Subcutaneous abdominal adipose tissue (tissue), 5 donors: ENCODE measurements at regions not wholly inside any gene's neighbourhood (a gene's known extent, or its start where the extent isn't known, plus 50 kb on each side); places are given as distances from the start of the nearest gene placed in this dataset.

Experiments used
- H3K27ac ChIP-seq: one replicate; pipeline ENCODE4 v1.7.0; 2013; ENCODE audit warnings: low read depth, mild to moderate bottlenecking, inconsistent platforms, low read length, moderate library complexity
- H3K27me3 ChIP-seq, 5 donors: one replicate each; pipeline ENCODE4 v1.7.0; 2013; ENCODE audit warnings: low read length in 5 of 5, inconsistent platforms in 1 of 5; ENCODE audit not compliant: control insufficient read depth in 5 of 5, insufficient read depth in 4 of 5
- H3K36me3 ChIP-seq, 5 donors: one replicate each; pipeline ENCODE4 v1.7.0; 2013; ENCODE audit warnings: low read length in 5 of 5; ENCODE audit not compliant: control insufficient read depth in 5 of 5, insufficient read depth in 5 of 5
- H3K4me1 ChIP-seq, 5 donors: one replicate each; pipeline ENCODE4 v1.7.0; 2013; ENCODE audit warnings: low read length in 5 of 5, mild to moderate bottlenecking in 3 of 5, moderate library complexity in 1 of 5; ENCODE audit not compliant: control insufficient read depth in 5 of 5, insufficient read depth in 5 of 5
- H3K4me3 ChIP-seq, 5 donors: one replicate each; pipeline ENCODE4 v1.7.0; 2013; ENCODE audit warnings: low read length in 5 of 5, low read depth in 1 of 5
- H3K9ac ChIP-seq, 5 donors: one replicate each; pipeline ENCODE4 v1.7.0; 2013; ENCODE audit warnings: low read length in 5 of 5, mild to moderate bottlenecking in 4 of 5, moderate library complexity in 3 of 5
- H3K9me3 ChIP-seq, 5 donors: one replicate each; pipeline ENCODE4 v1.7.0; 2013; ENCODE audit warnings: low read length in 5 of 5; ENCODE audit not compliant: control insufficient read depth in 5 of 5
- donor health status: healthy.
- donor health status: healthy.
- donor health status: healthy.
- donor health status: healthy.
- donor health status: healthy.

DNA sequence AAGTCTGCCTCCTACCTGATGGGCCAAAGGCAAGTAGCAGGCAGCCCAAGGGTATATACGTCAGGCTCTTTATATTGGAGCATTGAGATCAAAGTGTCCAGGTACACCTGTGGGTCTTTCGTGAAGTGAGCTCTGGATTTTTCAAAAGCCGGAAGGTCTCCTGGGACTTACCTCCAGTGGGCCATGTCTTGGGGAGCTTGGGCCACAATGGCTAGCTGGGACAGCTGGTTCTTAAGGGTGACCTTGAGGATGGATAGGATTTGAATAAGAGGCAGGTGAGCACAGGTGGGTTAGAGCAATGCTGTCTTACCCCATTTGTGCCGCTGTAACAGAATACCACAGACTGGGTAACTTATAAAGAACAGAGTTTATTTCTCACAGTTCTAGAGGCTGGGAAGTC is 153.4 kb downstream of the CDC5L start:
- H3K9ac ChIP-seq: no peak overlapping the region
- H3K9me3 ChIP-seq: no peaks in the 10 kb centered on the region
- no peak overlapping the region for H3K27ac ChIP-seq
- no peaks in the 10 kb centered on the region for H3K27me3 ChIP-seq
- H3K4me3 ChIP-seq: no peak overlapping the region
- H3K4me1 ChIP-seq: peaks cover 0 to 15% (median 11%) of the 10 kb centered on the region in 5 donors
- H3K36me3 ChIP-seq: no peaks in the 10 kb centered on the region

DNA sequence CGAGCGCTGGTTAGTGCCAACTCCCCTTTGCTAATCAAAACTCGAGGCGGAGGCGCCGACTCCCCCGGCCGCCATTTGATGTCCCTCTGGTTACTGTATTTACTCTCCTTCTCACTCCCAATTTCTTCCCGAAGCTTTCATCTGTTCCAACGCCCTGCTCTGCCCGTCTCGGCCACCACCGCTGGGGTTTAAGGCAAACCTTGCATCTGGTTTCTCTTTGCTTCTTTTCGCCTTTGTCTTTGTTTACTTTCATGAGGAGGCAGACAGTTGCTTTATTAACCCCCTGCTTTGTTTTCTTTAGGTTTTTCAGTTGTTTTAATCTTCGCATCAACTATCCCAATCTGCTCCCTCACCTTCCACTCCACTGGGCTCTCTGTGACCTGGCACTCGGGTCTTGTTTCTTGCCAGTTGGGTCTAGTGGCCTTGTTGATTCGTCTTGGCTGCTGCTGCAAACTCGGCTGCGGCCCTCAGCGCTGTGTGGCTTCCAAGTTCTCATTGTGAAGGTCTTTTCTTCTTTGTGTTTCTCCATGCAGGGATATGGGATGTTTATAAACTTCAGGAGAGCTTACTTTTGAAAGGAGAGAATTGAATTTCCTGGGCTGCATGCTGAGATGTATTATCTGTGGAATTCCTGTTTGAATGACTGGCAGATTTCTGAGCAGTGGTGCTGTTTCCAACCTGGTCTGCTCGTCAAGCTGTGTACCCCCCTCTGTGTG is 155.1 kb downstream of the CDC5L start:
- no peaks in the 10 kb centered on the region for H3K9me3 ChIP-seq
- H3K4me1 ChIP-seq: peaks cover 0 to 15% (median 11%) of the 10 kb centered on the region in 5 donors
- H3K4me3 ChIP-seq: no peak overlapping the region
- no peaks in the 10 kb centered on the region for H3K27me3 ChIP-seq
- H3K9ac ChIP-seq: no peak overlapping the region
- no peak overlapping the region for H3K27ac ChIP-seq
- no peaks in the 10 kb centered on the region for H3K36me3 ChIP-seq

DNA sequence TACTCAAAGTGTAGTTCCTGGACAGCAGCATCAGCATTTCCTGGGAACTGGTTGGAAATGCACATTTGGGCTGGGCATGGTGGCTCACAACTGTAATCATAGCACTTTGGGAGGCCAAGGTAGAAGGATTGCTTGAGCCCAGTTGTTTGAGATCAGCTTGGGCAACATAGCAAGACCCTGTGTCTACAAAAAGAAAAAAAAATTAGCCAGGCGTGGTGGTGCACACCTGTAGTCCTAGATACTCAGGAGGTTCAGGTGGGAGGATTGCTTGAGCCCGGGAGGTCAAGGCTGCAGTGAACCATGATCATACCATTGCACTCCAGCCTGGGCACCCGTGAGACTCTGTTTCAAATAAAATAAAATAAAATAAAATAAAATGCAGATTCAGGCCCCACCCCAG is 156.2 kb downstream of the CDC5L start:
- Histone ChIP-seq H3K4me3 (no peak overlapping the region), H3K9ac (no peak overlapping the region)

DNA sequence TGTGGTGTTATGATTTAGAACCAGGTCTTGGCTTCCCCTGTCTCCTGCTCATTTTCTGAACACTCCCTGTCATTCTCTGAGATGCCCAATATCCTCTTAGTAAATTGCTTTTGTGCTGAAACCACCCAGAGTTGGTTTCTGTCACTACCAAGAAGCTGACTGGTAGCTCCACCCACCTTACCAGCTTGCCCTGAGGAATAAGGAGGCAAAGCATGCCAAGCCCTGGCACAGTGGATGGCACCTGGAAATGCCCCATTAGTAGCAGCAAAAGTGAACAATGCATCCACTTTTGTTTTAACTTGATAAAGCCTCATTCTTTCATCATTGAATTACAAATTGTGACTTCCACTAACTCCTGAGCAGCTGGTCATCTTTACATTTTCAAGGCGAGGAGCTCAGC is 157.7 kb downstream of the CDC5L start:
- no peak overlapping the region for H3K27ac ChIP-seq
- H3K9me3 ChIP-seq: no peaks in the 10 kb centered on the region
- no peak overlapping the region for H3K9ac ChIP-seq
- no peaks in the 10 kb centered on the region for H3K27me3 ChIP-seq
- H3K4me1 ChIP-seq: peaks cover 0 to 15% (median 11%) of the 10 kb centered on the region in 5 donors
- H3K36me3 ChIP-seq: no peaks in the 10 kb centered on the region
- H3K4me3 ChIP-seq: no peak overlapping the region

More for the DNA sequence above, 156.2 kb downstream of the CDC5L start:
- H3K9me3 ChIP-seq: no peaks in the 10 kb centered on the region
- H3K36me3 ChIP-seq: no peaks in the 10 kb centered on the region
- peaks cover 0 to 15% (median 11%) of the 10 kb centered on the region in 5 donors for H3K4me1 ChIP-seq
- no peak overlapping the region for H3K27ac ChIP-seq
- no peaks in the 10 kb centered on the region for H3K27me3 ChIP-seq

DNA sequence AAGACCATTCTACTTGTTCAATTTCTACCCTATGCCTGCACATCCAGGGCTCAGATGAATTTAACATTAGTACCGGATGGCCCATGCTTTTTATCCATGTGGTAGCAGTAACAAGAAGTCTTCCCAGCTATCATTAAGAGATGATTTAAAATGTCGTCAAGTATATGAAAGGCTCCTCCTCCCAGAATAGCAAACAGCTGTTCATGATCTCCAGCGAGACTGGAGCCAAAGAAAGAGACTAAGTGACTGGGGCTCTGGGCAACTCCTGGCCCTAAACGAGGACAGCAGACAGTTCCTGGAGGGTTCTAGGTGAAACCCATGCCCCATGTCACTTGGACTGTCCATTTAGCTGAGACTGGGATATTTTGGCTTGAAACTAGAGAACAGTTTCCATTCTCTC is 160.8 kb downstream of the CDC5L start:
- Histone ChIP-seq H3K27me3 (no peaks in the 10 kb centered on the region), H3K27ac (no peak overlapping the region), H3K4me1 (no peaks in the 10 kb centered on the region), H3K9ac (no peak overlapping the region), H3K4me3 (no peak overlapping the region), H3K36me3 (no peaks in the 10 kb centered on the region), H3K9me3 (no peaks in the 10 kb centered on the region)

DNA sequence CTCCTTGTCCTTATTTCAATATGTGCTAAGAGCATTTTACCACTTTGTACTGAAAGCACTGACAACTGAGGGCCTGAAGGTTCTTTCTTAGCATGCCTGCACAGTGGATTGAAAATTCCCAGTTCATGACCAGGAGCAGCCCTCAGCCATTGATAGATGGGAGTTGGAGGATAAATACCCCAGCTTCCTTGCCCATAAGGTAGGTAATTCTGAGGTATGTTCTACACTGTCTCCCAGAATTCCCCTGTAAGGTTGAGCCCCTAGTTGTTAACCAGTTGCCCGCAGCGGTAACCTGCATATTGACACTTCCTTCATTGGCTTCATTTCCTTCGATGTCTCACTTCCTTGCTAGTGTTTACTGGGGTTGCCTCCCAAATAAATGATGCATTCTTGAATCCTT is 162.0 kb downstream of the CDC5L start:
- Histone ChIP-seq H3K4me1 (no peaks in the 10 kb centered on the region), H3K9me3 (no peaks in the 10 kb centered on the region), H3K9ac (no peak overlapping the region), H3K36me3 (no peaks in the 10 kb centered on the region), H3K27me3 (no peaks in the 10 kb centered on the region), H3K27ac (no peak overlapping the region), H3K4me3 (no peak overlapping the region)

DNA sequence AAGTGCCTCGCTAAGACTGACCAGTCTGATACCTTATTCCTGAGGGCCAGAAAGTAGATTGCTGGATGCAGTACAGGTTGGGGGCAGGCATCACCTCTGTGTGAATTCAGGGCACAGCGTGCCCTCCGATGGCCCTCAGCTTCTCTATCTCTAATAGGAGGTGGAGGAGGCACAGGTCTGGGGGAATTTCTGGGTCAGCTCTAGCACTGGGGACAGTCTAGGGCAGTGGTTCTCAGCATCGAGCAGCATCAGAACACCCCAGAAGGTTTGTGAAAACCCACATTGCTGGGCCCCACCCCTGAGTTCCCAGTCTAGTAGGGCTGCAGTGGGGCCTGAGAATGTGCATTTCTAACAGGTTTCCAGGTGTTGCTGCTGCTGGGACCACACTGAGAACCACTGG is 166.7 kb downstream of the CDC5L start:
- no peaks in the 10 kb centered on the region for H3K36me3 ChIP-seq
- H3K4me3 ChIP-seq: no peak overlapping the region
- H3K9ac ChIP-seq: no peak overlapping the region
- H3K4me1 ChIP-seq: peaks cover 0 to 4% (median 0%) of the 10 kb centered on the region in 5 donors
- peaks cover 0 to 2% (median 0%) of the 10 kb centered on the region in 5 donors for H3K27me3 ChIP-seq
- no peak overlapping the region for H3K27ac ChIP-seq
- no peaks in the 10 kb centered on the region for H3K9me3 ChIP-seq

DNA sequence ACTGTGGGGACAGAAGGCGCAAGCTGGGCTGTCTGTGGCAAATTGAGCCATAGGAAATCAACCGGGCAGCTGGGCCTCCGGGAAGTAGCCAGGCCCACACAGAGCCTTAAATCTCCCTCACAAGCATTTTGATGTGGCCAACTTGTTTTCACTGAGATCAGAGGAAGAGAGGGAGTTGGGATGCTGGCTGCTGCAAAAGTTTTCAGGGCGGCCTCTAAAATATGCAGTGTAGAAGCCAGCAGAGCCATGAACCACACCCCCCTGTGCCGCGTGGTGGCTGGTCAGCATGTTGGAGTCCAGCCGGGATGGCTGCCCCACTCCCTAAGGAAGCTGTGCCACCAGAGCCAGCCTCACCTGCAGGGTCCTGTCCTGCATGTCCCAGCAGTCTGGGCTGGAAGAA is 167.4 kb downstream of the CDC5L start:
- Histone ChIP-seq H3K4me3 (no peak overlapping the region), H3K27ac (no peak overlapping the region), H3K4me1 (peaks cover 0 to 4% (median 0%) of the 10 kb centered on the region in 5 donors), H3K9me3 (no peaks in the 10 kb centered on the region), H3K36me3 (no peaks in the 10 kb centered on the region), H3K27me3 (peaks cover 0 to 2% (median 0%) of the 10 kb centered on the region in 5 donors), H3K9ac (no peak overlapping the region)

DNA sequence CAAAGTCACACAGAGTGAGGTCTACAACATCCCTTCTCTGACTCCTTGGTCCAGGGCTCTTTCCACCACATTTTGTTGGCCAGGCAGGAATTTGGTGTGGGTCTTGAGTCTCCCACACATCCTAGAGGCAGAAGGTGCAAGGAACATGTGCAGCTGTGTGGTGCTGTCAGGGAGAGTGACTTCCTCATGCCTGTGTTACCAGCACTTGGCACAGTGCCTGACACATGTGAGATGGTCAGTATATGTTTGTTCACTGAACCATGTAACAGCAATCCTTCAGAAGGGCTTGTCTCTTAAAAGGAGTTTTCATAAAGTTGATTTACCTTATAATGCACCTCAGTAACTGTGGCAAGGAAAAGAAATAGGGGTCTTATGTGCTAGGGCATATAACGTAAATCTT is 168.5 kb downstream of the CDC5L start:
- Histone ChIP-seq H3K36me3 (no peaks in the 10 kb centered on the region), H3K27ac (no peak overlapping the region), H3K9ac (no peak overlapping the region), H3K4me3 (no peak overlapping the region), H3K4me1 (peaks cover 0 to 7% (median 4%) of the 10 kb centered on the region in 5 donors), H3K27me3 (peaks cover 0 to 6% (median 3%) of the 10 kb centered on the region in 5 donors), H3K9me3 (no peaks in the 10 kb centered on the region)

DNA sequence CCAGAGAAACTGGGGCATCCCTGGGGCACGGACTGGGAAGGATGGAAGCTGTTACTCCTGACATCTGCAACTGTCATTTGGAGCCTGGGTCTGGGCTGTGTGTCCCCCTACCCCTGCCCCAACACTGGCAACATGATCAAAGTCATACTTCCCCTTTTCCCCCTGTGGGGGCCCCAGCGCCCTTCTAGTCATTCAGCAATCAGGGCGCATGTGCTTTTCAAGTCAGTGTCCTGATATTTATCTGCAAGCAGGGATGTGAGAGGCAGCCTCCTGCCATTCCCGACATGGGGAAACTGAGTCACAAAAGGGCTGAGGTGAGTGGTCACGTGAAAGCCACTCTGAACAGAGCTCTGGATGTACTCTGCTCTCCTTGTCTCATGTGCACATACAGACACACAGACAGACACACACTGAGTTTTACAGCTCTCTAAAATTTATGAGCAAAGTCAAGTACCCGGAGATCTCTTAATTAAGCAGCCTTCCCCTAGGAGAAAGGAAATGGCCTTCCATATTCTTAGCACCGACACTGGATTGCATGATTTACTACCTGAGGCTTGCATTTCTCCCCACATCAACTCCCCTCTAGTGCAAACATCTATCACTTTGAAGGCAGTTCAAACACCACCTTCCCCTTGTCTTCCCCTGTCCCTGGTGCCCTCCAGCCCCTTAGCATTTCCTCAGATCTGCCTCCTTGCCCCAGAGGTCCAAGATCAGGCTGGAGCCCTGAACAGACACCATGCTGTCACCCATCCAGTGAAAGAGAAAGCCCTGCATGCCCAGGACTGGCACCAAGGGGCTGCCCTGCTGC is 170.7 kb downstream of the CDC5L start:
- Histone ChIP-seq H3K4me3 (no peak overlapping the region), H3K4me1 (peaks cover 0 to 12% (median 7%) of the 10 kb centered on the region in 5 donors), H3K36me3 (no peaks in the 10 kb centered on the region), H3K9ac (no peak overlapping the region), H3K9me3 (no peaks in the 10 kb centered on the region), H3K27ac (no peak overlapping the region), H3K27me3 (peaks cover 0 to 15% (median 6%) of the 10 kb centered on the region in 5 donors)
